HG03565 (cell line): ENCODE measurements at regions not wholly inside any gene's neighbourhood (a gene's known extent, or its start where the extent isn't known, plus 50 kb on each side); places are given as distances from the start of the nearest gene placed in this dataset.

Experiments
- ATAC-seq: cut with Tn5 transposase; IDR thresholded peaks from one replicate; pipeline ENCODE4 v1.9.1; 2021; ENCODE audit warnings: mild to moderate bottlenecking, moderate library complexity; ENCODE audit not compliant: unreplicated experiment

- ATAC-seq: no peak
Measured at GRCh38 chr2:23073056-23073455, 311.9 kb upstream of the KLHL29 start.

GRCh38 chr2:23073671-23074070, 311.3 kb upstream of the KLHL29 start:
- no peak for ATAC-seq

- no peak for ATAC-seq
Measured at GRCh38 chr2:23077596-23077995, 307.4 kb upstream of the KLHL29 start.

- ATAC-seq: no peak
Measured at GRCh38 chr2:23078784-23079434, 306.1 kb upstream of the KLHL29 start.

- no peak for ATAC-seq
Measured at GRCh38 chr2:23083966-23084365, 301.0 kb upstream of the KLHL29 start.

- no peak for ATAC-seq
Measured at GRCh38 chr2:23091019-23091418, 294.0 kb upstream of the KLHL29 start.

- no peak for ATAC-seq
Measured at GRCh38 chr2:23091900-23092299, 293.1 kb upstream of the KLHL29 start.

GRCh38 chr2:23092831-23093230, 292.1 kb upstream of the KLHL29 start:
- ATAC-seq: no peak

- no peak for ATAC-seq
Measured at GRCh38 chr2:23093513-23093912, 291.5 kb upstream of the KLHL29 start.

GRCh38 chr2:23096906-23097602, 287.9 kb upstream of the KLHL29 start:
- ATAC-seq: no peak

GRCh38 chr2:23100406-23100805, 284.6 kb upstream of the KLHL29 start:
- ATAC-seq: no peak

- ATAC-seq: no peak
Measured at GRCh38 chr2:23106242-23106785, 278.7 kb upstream of the KLHL29 start.

- no peak for ATAC-seq
Measured at GRCh38 chr2:23107327-23107941, 277.5 kb upstream of the KLHL29 start.

- ATAC-seq: no peak
Measured at GRCh38 chr2:23111263-23111662, 273.7 kb upstream of the KLHL29 start.

- ATAC-seq: no peak
Measured at GRCh38 chr2:23112517-23112916, 272.5 kb upstream of the KLHL29 start.

GRCh38 chr2:23114299-23114698, 270.7 kb upstream of the KLHL29 start:
- no peak for ATAC-seq

- no peak for ATAC-seq
Measured at GRCh38 chr2:23118313-23118712, 266.7 kb upstream of the KLHL29 start.

- no peak for ATAC-seq
Measured at GRCh38 chr2:23118894-23119293, 266.1 kb upstream of the KLHL29 start.

GRCh38 chr2:23120161-23120560, 264.8 kb upstream of the KLHL29 start:
- no peak for ATAC-seq

- no peak for ATAC-seq
Measured at GRCh38 chr2:23121968-23122648, 262.9 kb upstream of the KLHL29 start.

GRCh38 chr2:23122681-23123215, 262.2 kb upstream of the KLHL29 start:
- ATAC-seq: no peak
